NCI-H524 (cell line): ENCODE measurements at regions not wholly inside any gene's neighbourhood (a gene's known extent, or its start where the extent isn't known, plus 50 kb on each side); places are given as distances from the start of the nearest gene placed in this dataset.
"Not testable (repeated sequence)": the region's sequence is repeated elsewhere in the genome, so short reads cannot be mapped to it uniquely, and the experiment has no call there.

Experiments
- DNase-seq, 2 experiments: peaks; one replicate each; lab custom pipeline; 2025; lab: John Stamatoyannopoulos, UW

- no peak for DNase-seq
Measured at GRCh38 chr5:62100201-62100600, 205.8 kb upstream of the KIF2A start.

- not testable (repeated sequence) for DNase-seq
Measured at GRCh38 chr5:62103863-62104262, 202.1 kb upstream of the KIF2A start.

GRCh38 chr5:62111428-62111827 is 194.6 kb upstream of the KIF2A start:
- DNase-seq = no peak

- DNase-seq = no peak
Measured at GRCh38 chr5:62112689-62113228, 193.2 kb upstream of the KIF2A start.

GRCh38 chr5:62115014-62115413 is 191.0 kb upstream of the KIF2A start:
- DNase-seq = no peak

- DNase-seq = no peak
Measured at GRCh38 chr5:62124266-62124665, 181.7 kb upstream of the KIF2A start.

GRCh38 chr5:62126090-62126489 is 179.9 kb upstream of the KIF2A start:
- DNase-seq = no peak

- DNase-seq = peak; percentile 25 to 59
Measured at GRCh38 chr5:62127098-62127736, 178.8 kb upstream of the KIF2A start.

GRCh38 chr5:62130107-62130506 is 175.9 kb upstream of the KIF2A start:
- DNase-seq = no peak

- DNase-seq = no peak
Measured at GRCh38 chr5:62132276-62132675, 173.7 kb upstream of the KIF2A start.

- no peak for DNase-seq
Measured at GRCh38 chr5:62133426-62133825, 172.6 kb upstream of the KIF2A start.

- no peak for DNase-seq
Measured at GRCh38 chr5:62134811-62135210, 171.2 kb upstream of the KIF2A start.

- no peak for DNase-seq
Measured at GRCh38 chr5:62137628-62138027, 168.4 kb upstream of the KIF2A start.

- no peak for DNase-seq
Measured at GRCh38 chr5:62138607-62139006, 167.4 kb upstream of the KIF2A start.

- no peak for DNase-seq
Measured at GRCh38 chr5:62139741-62140140, 166.3 kb upstream of the KIF2A start.

GRCh38 chr5:62142351-62142750 is 163.7 kb upstream of the KIF2A start:
- DNase-seq = no peak

- peak in 1 of 2 experiments; percentile 4 for DNase-seq
Measured at GRCh38 chr5:62143268-62144229, 162.5 kb upstream of the KIF2A start.

GRCh38 chr5:62144401-62145022 is 161.5 kb upstream of the KIF2A start:
- DNase-seq = no peak

- DNase-seq = peak in 1 of 2 experiments; percentile 41
Measured at GRCh38 chr5:62149879-62150278, 156.1 kb upstream of the KIF2A start.

- DNase-seq = peak; percentile 54 to 90
Measured at GRCh38 chr5:62152394-62153087, 153.5 kb upstream of the KIF2A start.

GRCh38 chr5:62154758-62155157 is 151.2 kb upstream of the KIF2A start:
- DNase-seq = no peak

- peak in 1 of 2 experiments; percentile 60 for DNase-seq
Measured at GRCh38 chr5:62155988-62156387, 150.0 kb upstream of the KIF2A start.
